ENCODE measurements at regions not wholly inside any gene's neighbourhood (a gene's known extent, or its start where the extent isn't known, plus 50 kb on each side); places are given as distances from the start of the nearest gene placed in this dataset.

GRCh38 chrY:7543506-7543905, 632.0 kb upstream of the AMELY start:
- TF ChIP-seq CTCF (conservative IDR thresholded peaks at IDR 0.05; ENCODE audit: low read depth in 2 of 2) = no peak
- no peak for TF ChIP-seq EZH2 (IDR thresholded peaks at IDR 0.05; ENCODE audit: low read depth, unreplicated experiment)
- TF ChIP-seq, protein P1, sequence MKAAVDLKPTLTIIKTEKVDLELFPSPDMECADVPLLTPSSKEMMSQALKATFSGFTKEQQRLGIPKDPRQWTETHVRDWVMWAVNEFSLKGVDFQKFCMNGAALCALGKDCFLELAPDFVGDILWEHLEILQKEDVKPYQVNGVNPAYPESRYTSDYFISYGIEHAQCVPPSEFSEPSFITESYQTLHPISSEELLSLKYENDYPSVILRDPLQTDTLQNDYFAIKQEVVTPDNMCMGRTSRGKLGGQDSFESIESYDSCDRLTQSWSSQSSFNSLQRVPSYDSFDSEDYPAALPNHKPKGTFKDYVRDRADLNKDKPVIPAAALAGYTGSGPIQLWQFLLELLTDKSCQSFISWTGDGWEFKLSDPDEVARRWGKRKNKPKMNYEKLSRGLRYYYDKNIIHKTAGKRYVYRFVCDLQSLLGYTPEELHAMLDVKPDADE (IDR thresholded peaks at IDR 0.05) = no peak
- TF ChIP-seq EZH2phosphoT487 (IDR thresholded peaks at IDR 0.05; ENCODE audit: unreplicated experiment) = no peak
- TF ChIP-seq, protein P2, sequence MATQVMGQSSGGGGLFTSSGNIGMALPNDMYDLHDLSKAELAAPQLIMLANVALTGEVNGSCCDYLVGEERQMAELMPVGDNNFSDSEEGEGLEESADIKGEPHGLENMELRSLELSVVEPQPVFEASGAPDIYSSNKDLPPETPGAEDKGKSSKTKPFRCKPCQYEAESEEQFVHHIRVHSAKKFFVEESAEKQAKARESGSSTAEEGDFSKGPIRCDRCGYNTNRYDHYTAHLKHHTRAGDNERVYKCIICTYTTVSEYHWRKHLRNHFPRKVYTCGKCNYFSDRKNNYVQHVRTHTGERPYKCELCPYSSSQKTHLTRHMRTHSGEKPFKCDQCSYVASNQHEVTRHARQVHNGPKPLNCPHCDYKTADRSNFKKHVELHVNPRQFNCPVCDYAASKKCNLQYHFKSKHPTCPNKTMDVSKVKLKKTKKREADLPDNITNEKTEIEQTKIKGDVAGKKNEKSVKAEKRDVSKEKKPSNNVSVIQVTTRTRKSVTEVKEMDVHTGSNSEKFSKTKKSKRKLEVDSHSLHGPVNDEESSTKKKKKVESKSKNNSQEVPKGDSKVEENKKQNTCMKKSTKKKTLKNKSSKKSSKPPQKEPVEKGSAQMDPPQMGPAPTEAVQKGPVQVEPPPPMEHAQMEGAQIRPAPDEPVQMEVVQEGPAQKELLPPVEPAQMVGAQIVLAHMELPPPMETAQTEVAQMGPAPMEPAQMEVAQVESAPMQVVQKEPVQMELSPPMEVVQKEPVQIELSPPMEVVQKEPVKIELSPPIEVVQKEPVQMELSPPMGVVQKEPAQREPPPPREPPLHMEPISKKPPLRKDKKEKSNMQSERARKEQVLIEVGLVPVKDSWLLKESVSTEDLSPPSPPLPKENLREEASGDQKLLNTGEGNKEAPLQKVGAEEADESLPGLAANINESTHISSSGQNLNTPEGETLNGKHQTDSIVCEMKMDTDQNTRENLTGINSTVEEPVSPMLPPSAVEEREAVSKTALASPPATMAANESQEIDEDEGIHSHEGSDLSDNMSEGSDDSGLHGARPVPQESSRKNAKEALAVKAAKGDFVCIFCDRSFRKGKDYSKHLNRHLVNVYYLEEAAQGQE (IDR thresholded peaks at IDR 0.05; ENCODE audit: unreplicated experiment) = no peak

Measured in GM23338 (cell line).